Tibial nerve (tissue), 4 donors: ENCODE measurements at regions not wholly inside any gene's neighbourhood (a gene's known extent, or its start where the extent isn't known, plus 50 kb on each side); places are given as distances from the start of the nearest gene placed in this dataset.

Experiments used
- EP300 ChIP-seq, 2 donors: sonication (generic); formaldehyde crosslinking; IDR thresholded peaks; one replicate each; pipeline ENCODE4 v1.6.1; 2017; ENCODE audit warnings: antibody characterized with exemption in 2 of 2, mild to moderate bottlenecking in 1 of 2
- TF ChIP-seq, protein P1 (sequence below), 5 experiments: fragments of 200-600 bp in 3 of 5; fragments of 450-650 bp in 2 of 5; sonication (generic) in 3 of 5; IDR thresholded peaks; one replicate each; pipeline ENCODE4 v1.5.1; 2016 to 2019; ENCODE audit warnings: antibody characterized with exemption in 5 of 5, mild to moderate bottlenecking in 3 of 5, moderate library complexity in 2 of 5

- no peak for TF ChIP-seq EP300 (IDR thresholded peaks at IDR 0.05)
- TF ChIP-seq, protein P1, sequence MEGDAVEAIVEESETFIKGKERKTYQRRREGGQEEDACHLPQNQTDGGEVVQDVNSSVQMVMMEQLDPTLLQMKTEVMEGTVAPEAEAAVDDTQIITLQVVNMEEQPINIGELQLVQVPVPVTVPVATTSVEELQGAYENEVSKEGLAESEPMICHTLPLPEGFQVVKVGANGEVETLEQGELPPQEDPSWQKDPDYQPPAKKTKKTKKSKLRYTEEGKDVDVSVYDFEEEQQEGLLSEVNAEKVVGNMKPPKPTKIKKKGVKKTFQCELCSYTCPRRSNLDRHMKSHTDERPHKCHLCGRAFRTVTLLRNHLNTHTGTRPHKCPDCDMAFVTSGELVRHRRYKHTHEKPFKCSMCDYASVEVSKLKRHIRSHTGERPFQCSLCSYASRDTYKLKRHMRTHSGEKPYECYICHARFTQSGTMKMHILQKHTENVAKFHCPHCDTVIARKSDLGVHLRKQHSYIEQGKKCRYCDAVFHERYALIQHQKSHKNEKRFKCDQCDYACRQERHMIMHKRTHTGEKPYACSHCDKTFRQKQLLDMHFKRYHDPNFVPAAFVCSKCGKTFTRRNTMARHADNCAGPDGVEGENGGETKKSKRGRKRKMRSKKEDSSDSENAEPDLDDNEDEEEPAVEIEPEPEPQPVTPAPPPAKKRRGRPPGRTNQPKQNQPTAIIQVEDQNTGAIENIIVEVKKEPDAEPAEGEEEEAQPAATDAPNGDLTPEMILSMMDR (IDR thresholded peaks at IDR 0.05): no peak
These were observed 482.9 kb upstream of the AKR1E2 start for GRCh38 chr10:4343091-4343490.
